GM12801 (cell line): ENCODE measurements at regions not wholly inside any gene's neighbourhood (a gene's known extent, or its start where the extent isn't known, plus 50 kb on each side); places are given as distances from the start of the nearest gene placed in this dataset.

Source experiments
- TF ChIP-seq, protein P1 (sequence below): IDR thresholded peaks from one replicate; pipeline ENCODE4 v1.5.1; 2011; ENCODE audit warnings: control low read depth; ENCODE audit not compliant: insufficient read length; ENCODE audit errors: extremely low read depth

DNA sequence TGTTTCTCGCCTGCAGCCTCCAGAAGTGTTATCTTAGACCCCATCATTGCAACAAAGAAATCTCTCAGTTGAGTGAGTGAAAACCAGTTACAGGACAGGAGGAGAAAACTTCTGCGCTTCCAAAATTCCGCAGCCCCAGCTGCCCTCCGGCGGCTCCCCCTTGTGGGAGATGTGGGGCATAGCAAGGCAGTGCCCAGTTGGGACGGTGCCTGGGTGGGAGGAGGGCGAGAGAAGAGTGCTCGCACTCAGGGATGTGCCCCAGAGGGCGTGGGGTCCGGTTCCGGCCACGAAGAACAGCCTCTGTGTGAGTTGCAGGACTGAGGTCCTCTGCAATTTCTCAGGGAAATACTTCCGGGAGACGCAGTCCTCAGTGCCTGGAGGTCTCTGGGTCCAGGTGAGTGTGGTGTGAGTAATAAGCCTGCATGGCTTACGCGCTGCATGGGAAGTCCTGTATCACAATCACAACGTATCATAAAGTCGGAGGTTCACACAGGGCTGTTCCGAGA, 87.0 kb upstream of the BLID start:
- TF ChIP-seq, protein P1, sequence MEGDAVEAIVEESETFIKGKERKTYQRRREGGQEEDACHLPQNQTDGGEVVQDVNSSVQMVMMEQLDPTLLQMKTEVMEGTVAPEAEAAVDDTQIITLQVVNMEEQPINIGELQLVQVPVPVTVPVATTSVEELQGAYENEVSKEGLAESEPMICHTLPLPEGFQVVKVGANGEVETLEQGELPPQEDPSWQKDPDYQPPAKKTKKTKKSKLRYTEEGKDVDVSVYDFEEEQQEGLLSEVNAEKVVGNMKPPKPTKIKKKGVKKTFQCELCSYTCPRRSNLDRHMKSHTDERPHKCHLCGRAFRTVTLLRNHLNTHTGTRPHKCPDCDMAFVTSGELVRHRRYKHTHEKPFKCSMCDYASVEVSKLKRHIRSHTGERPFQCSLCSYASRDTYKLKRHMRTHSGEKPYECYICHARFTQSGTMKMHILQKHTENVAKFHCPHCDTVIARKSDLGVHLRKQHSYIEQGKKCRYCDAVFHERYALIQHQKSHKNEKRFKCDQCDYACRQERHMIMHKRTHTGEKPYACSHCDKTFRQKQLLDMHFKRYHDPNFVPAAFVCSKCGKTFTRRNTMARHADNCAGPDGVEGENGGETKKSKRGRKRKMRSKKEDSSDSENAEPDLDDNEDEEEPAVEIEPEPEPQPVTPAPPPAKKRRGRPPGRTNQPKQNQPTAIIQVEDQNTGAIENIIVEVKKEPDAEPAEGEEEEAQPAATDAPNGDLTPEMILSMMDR, result no peak

DNA sequence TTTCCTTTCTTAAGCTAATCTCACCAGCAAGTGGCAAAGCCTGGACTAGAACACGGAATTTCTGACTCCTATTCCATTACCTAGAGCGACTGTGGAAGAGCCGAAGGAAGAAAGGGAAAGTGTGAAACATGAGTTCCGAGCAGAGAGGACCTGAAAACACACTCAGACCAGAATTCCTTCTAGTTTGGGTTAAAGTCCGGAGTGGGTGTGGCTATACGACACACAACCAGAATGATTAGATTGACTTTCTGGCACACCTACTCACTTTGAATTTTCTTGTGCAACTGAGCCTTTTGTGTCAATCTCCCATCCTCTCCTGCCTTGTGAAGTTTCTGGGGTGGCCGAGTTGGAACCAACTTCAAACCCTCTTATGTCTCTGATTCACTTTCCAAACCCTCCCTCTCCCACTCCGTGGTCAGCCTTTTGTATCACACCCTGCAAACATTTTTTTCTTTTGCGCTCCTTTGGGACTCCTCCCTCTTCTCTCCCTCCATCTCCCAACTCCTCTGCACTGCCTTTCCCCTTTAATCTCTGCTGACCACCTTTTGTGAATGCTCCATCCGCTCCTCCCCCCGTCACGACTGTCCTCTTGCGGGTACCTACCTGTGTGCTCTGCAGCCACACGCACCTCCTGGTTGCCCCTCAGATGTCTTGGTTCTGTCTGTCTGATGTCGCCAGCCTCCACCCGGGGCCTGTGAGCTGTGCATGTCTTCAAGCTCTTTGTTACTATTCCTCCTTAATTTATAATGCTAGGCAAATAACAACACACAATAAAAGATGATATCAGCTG, 86.3 kb upstream of the BLID start:
- TF ChIP-seq, protein P1, result no peak

DNA sequence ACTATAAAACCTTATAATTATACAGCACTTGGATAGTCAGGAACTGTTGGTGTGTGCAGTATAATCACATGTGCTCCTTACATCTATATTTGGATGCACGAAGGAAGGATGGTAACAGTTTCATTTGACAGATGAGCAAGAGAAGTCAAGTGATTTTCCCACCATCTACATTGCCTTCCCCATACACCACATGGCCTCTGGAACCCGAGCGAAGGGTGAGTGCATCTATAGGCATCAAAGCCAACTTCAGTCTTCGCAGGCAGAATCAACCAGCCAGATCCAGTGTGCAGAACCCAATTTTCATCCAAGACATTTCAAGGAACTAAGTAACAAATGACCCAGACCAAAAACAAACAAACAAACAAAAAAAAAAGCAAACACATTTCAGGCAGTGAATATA, 85.1 kb upstream of the BLID start:
- TF ChIP-seq, protein P1, result no peak

DNA sequence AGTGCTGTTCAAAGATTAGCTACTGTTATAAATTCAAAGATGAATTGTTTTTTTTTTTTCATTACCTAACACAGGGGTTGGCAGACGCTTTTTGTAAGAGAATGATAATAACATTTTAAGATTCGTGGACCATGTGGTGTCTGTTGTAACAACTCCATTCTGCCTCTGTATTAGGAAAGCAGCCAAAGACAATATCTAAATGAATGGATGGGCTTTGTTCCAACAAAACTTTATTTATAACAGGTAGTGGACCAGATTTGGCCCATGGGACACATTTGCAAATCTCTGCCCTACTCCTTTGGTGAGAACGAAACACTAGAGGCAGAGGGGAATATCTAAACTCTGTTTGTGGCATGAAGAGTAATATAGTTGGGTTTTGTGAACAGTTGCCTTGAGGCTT, 83.6 kb upstream of the BLID start:
- TF ChIP-seq, protein P1, result no peak

DNA sequence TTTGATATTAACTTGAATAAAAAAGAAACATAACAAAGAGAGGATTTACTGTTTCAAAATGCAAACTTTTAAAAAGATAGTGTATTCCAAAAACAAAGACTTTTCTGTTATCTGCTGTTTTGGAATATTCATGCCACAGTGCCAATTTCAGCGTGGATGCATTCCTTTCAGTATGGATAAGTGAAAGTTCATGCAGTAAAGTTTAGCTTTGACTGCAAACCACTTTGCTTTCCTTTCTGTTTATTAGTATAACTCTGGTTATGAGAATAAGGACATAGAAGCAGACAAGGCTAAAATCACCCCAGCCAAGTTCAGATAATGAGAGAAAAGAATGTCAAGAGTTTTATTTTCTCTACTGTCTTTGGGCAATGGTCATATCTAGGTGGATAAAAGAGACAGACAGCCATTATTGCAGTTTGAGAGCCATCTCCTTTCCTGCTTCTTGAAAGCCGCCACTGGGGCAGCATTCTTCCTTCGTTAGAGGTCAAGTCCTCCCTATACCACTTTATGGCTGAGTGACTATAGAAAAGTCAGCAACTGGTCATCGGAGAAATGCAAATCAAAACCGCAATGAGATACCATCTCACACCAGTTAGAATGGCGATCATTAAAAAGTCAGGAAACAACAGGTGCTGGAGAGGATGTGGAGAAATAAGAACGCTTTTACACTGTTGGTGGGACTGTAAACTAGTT, 82.4 kb upstream of the BLID start:
- TF ChIP-seq, protein P1, result no peak

DNA sequence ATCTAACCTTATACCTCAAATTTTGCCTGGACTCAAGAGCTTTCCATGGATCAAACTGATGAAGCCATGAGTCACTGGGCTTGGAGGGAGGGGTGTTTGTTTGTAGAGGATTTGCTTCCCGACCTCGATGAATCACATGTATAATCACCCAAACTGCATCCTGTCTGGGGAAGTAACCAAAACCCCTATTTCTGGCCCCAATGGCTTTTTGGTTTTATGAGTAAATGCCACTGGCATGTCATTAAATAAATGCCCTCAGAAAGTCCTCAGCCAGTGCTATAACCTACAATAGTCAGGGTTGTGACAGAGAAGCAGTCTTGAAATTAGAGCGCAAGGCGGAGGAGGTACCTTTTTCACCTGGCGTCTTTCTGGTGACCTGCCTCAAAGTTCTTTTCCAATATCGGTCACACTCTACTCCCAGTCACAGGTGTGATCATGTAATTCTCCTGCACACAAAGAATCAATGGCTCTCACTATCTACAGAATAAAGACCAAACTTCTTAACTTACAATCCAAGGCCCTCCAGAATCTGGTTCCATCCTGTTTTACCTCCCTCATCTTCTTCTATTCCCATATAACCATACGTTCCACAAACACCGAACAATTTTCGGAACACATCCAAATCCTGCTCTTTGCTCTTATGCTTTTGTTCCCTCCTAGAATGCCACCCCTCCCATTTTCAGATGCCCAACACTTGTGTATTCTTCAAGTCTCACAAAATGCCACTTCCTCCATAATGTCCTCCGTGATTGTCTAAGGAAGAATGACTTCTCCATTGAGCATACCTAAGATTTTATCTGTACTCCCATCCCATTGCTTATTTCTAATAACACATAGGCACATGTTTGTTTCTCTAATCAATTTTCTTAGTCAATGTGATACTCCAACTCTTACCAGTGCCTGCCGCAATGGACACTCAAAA, 81.3 kb upstream of the BLID start:
- TF ChIP-seq, protein P1, result no peak

DNA sequence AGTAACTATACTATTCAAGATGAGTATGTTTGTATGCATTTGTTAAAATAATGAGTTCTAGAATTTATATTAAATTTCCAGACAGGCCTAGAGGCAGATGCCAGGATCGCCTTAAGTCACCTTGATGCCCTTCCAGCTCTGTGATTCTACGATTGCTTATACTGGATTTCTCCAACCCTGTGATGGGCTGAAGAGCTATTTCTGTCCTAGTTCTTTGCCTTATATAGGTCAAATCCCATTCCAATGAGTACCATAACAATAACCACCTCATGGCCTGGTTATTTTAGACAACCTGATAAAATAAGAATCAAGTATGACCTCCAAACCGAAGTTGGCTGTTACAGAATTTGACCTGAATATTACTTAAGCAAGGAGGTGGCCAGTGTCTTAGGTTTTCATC, 79.8 kb upstream of the BLID start:
- TF ChIP-seq, protein P1, result no peak
